Rectal smooth muscle tissue (tissue), 1 donor: ENCODE measurements at regions not wholly inside any gene's neighbourhood (a gene's known extent, or its start where the extent isn't known, plus 50 kb on each side); places are given as distances from the start of the nearest gene placed in this dataset.

ENCODE experiments used
- H3K27ac ChIP-seq: one replicate; pipeline ENCODE4 v1.7.0; 2013; ENCODE audit warnings: low read depth, low read length, inconsistent platforms
- H3K27me3 ChIP-seq: one replicate; pipeline ENCODE4 v1.7.0; 2013; ENCODE audit warnings: low read length; ENCODE audit not compliant: control insufficient read depth, insufficient read depth
- H3K36me3 ChIP-seq: one replicate; pipeline ENCODE4 v1.7.0; 2013; ENCODE audit warnings: low read length; ENCODE audit not compliant: control insufficient read depth, insufficient read depth
- H3K4me1 ChIP-seq: one replicate; pipeline ENCODE4 v1.7.0; 2013; ENCODE audit warnings: low read length; ENCODE audit not compliant: control insufficient read depth, insufficient read depth
- H3K4me3 ChIP-seq: one replicate; pipeline ENCODE4 v1.7.0; 2013; ENCODE audit warnings: low read length
- H3K9ac ChIP-seq: one replicate; pipeline ENCODE4 v1.7.0; 2013; ENCODE audit warnings: low read length

- Histone ChIP-seq H3K27ac (no peak overlapping the region), H3K27me3 (no peaks in the 10 kb centered on the region), H3K36me3 (no peaks in the 10 kb centered on the region), H3K9ac (no peak overlapping the region), H3K4me3 (no peak overlapping the region), H3K4me1 (no peaks in the 10 kb centered on the region)
Measured at GRCh38 chr18:76136701-76137100, 358.3 kb downstream of the ZNF516 start.

DNA sequence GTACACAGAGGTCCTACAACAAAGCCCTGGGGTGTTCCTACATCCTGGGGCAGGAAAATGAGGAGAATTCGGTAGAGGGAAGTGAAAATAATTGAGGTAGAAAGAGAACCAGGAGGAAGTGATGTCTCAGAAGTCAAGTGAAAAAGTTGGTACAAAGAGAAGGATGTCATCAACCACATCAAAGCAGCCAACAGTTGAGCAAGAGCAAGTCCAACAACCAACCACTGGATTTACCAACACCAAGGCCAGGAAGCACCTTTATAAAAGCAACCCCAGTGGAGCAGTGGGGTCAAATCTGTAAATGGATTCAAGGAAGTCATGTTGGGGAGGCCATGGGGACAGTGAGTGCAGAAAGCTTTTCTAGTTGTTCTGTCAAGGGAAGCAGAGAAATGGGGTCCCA, 360.4 kb downstream of the ZNF516 start:
- H3K9ac ChIP-seq, result no peak overlapping the region
- H3K27me3 ChIP-seq, result no peaks in the 10 kb centered on the region
- no peak overlapping the region for H3K27ac ChIP-seq
- no peaks in the 10 kb centered on the region for H3K36me3 ChIP-seq
- no peak overlapping the region for H3K4me3 ChIP-seq
- no peaks in the 10 kb centered on the region for H3K4me1 ChIP-seq

DNA sequence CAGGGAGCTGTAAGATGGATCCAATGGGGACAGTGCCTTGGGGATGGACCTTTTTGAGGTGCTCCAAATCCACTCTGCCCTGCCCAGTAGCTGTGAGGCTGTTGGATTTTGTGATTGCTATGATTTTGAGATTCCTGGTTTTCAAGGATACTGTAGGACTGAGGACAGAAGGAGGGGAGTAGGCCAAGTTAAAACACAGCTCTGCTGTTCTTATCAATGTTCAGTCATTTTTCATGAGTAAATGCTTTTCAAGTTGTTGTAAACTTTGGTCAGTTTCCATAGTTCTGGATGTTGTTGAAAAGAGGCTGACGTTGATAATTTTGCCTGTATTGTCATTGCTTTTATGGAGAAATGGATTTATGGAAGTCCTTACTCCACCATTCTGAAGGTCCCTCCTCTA, 361.2 kb downstream of the ZNF516 start:
- Histone ChIP-seq H3K36me3 (no peaks in the 10 kb centered on the region), H3K27me3 (no peaks in the 10 kb centered on the region), H3K9ac (no peak overlapping the region), H3K4me1 (no peaks in the 10 kb centered on the region), H3K4me3 (no peak overlapping the region), H3K27ac (no peak overlapping the region)

DNA sequence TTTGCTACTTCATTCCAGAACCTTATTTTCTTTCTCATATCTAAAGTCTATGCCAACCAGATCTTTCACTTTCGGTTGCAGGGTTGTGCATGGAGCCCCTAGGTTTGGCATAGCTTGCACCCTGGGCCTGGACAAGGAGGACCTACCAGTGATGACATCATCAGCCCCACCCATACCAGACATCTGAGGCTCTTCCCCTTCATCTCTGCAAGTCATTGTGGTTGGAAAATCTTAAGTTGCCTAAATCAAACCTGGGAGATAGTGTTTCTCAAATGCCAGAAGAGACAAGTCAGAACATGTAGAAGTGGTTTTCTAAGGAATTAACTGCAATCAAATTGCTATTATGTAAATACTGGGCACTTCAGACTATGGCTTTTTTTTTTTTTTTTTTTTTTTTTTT, 363.3 kb downstream of the ZNF516 start:
- H3K27ac ChIP-seq, result no peak overlapping the region
- H3K9ac ChIP-seq, result no peak overlapping the region
- no peaks in the 10 kb centered on the region for H3K4me1 ChIP-seq
- no peaks in the 10 kb centered on the region for H3K36me3 ChIP-seq
- H3K4me3 ChIP-seq, result no peak overlapping the region
- no peaks in the 10 kb centered on the region for H3K27me3 ChIP-seq

GRCh38 chr18:76130845-76131244, 364.2 kb downstream of the ZNF516 start:
- H3K27ac ChIP-seq, result no peak overlapping the region
- H3K4me3 ChIP-seq, result no peak overlapping the region
- no peaks in the 10 kb centered on the region for H3K36me3 ChIP-seq
- H3K9ac ChIP-seq, result no peak overlapping the region
- H3K4me1 ChIP-seq, result no peaks in the 10 kb centered on the region
- no peaks in the 10 kb centered on the region for H3K27me3 ChIP-seq

DNA sequence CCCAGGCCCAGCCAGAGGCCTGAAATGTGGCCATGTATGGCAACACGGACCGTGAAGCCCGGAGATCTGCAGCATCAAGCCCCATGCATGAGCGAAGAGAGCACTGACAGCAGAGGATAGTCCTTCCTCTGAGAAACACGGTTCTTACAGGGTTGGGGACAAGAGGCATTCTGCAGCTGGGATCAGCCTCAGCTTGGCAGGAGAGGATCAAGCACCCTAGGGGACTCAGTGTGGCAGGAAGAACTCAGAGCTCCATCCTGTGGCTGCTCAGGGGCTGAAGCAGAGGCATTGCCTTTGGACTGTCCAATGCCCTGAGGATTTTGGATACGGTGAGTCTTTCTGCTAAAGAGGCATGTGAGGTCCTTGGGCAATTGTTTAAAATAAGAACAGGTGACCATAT, 368.7 kb downstream of the ZNF516 start:
- H3K27me3 ChIP-seq, result no peaks in the 10 kb centered on the region
- no peak overlapping the region for H3K4me3 ChIP-seq
- no peaks in the 10 kb centered on the region for H3K36me3 ChIP-seq
- H3K4me1 ChIP-seq, result no peaks in the 10 kb centered on the region
- H3K9ac ChIP-seq, result no peak overlapping the region
- H3K27ac ChIP-seq, result no peak overlapping the region

GRCh38 chr18:76121011-76121410, 374.0 kb downstream of the ZNF516 start:
- Histone ChIP-seq H3K9ac (no peak overlapping the region), H3K4me1 (no peaks in the 10 kb centered on the region), H3K4me3 (no peak overlapping the region), H3K27ac (no peak overlapping the region), H3K27me3 (no peaks in the 10 kb centered on the region), H3K36me3 (no peaks in the 10 kb centered on the region)

DNA sequence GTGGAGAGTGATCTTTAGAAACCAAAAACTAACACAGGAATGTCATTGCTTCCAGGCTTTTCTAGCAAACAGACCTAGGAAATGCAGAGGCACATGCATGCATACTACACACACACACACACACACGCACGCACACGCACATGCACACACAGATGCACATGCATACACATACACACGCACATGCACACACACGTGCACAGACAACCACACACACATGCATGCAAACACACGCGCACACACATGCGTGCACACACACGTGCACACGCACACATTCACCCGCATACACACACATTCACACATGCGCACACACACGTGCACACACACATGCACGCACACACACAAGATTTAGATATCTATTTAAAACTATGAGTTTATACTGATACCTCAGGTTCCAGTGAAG, 379.5 kb downstream of the ZNF516 start:
- H3K27me3 ChIP-seq, result no peaks in the 10 kb centered on the region
- no peak overlapping the region for H3K9ac ChIP-seq
- H3K4me3 ChIP-seq, result no peak overlapping the region
- no peak overlapping the region for H3K27ac ChIP-seq
- H3K36me3 ChIP-seq, result no peaks in the 10 kb centered on the region
- H3K4me1 ChIP-seq, result no peaks in the 10 kb centered on the region

GRCh38 chr18:76113101-76113500, 381.9 kb downstream of the ZNF516 start:
- no peaks in the 10 kb centered on the region for H3K4me1 ChIP-seq
- no peak overlapping the region for H3K27ac ChIP-seq
- H3K9ac ChIP-seq, result no peak overlapping the region
- no peaks in the 10 kb centered on the region for H3K27me3 ChIP-seq
- no peaks in the 10 kb centered on the region for H3K36me3 ChIP-seq
- H3K4me3 ChIP-seq, result no peak overlapping the region

GRCh38 chr18:76102626-76103025, 392.4 kb downstream of the ZNF516 start:
- Histone ChIP-seq H3K27me3 (no peaks in the 10 kb centered on the region), H3K9ac (no peak overlapping the region), H3K36me3 (no peaks in the 10 kb centered on the region), H3K4me1 (no peaks in the 10 kb centered on the region), H3K4me3 (no peak overlapping the region), H3K27ac (no peak overlapping the region)

DNA sequence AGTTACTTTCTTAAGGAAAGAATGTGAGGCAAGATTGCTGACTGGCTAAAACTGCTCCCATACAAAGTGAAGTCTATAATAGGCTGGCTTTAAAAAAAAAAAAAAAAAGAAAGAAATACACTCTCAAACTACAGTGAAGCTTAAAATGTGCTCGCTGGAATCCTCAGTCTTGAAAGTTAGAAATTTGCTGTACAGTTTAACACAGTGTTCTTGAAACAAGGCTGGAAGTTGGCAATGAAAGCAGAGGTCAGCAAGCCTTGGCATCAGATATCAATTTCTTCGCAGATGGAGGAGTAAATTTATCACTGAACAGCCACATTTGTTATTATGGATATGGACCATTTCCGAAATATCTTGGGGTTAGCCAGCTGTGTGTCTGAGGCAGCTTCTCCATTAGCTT, 392.9 kb downstream of the ZNF516 start:
- no peak overlapping the region for H3K27ac ChIP-seq
- no peaks in the 10 kb centered on the region for H3K36me3 ChIP-seq
- no peak overlapping the region for H3K4me3 ChIP-seq
- no peaks in the 10 kb centered on the region for H3K27me3 ChIP-seq
- H3K4me1 ChIP-seq, result no peaks in the 10 kb centered on the region
- H3K9ac ChIP-seq, result no peak overlapping the region

DNA sequence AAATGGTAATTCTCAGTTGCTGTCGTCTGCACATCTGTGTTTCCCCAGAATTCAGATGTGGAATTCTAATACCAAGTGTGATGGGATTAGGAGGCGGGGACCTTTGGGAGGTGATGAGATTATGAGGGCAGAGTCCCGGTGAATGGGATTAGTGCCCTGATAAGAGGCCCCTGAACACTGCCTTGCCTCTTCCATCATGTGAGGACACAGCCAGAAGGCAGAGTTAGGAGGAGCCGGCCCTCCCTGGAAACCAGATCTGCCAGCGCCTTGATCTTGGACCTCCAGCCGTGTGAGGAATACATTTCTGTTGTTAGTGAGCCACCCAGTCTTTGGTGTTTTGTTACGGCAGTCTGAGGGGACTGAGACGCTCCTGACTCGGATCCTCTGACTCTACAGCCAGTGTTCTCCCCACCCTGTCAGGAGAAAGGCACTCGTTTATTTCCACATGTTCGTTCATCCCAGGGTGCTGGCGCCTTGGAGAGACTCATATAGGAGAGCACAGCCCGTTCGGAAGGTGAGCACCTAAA, 395.0 kb downstream of the ZNF516 start:
- Histone ChIP-seq H3K4me1 (no peaks in the 10 kb centered on the region), H3K9ac (no peak overlapping the region), H3K4me3 (no peak overlapping the region), H3K36me3 (no peaks in the 10 kb centered on the region), H3K27me3 (no peaks in the 10 kb centered on the region), H3K27ac (no peak overlapping the region)

DNA sequence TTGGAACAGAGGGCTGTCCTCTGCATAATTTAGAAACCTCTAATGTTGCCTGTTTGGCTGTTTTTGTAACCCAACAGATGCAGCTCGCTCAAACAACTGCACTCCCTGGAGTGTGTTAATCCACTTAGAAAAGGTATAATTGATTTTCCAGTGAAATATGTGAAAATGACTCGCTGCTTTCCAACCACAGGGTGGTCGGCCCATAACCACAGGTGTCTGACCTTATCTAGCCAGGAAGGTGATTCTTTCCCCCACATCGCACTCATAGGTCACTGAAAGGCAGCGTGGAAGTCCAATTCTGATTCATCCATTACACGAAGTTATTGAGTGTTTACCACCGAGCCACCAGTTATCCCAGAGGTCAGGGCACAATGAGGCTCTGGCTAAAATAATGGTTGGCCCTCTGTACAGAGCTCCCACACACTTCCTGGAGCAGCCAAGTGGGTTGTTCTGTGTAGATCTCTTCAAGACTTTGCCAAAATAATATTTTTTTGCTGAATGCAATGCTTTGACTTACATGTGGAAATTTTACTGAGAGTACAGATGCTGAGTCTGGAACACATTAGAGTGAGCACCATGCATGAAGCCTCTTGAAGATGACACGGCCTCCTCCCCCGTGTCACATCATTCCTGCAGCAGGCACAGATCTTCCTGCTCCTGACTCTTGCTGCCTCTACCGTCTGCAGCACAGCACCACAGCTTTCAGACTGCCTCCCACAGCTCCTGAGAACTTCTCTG, 396.2 kb downstream of the ZNF516 start:
- Histone ChIP-seq H3K4me3 (no peak overlapping the region), H3K27ac (no peak overlapping the region), H3K36me3 (no peaks in the 10 kb centered on the region), H3K9ac (no peak overlapping the region), H3K27me3 (no peaks in the 10 kb centered on the region), H3K4me1 (no peaks in the 10 kb centered on the region)
